DMS153 treated with DMSO at 0.1 percent for 48 hours (cell line): ENCODE measurements at regions not wholly inside any gene's neighbourhood (a gene's known extent, or its start where the extent isn't known, plus 50 kb on each side); places are given as distances from the start of the nearest gene placed in this dataset.
"Not testable (repeated sequence)": the region's sequence is repeated elsewhere in the genome, so short reads cannot be mapped to it uniquely, and the experiment has no call there.

Source experiments
- DNase-seq: peaks from one replicate; lab custom pipeline; 2025; ENCODE audit not compliant: unreplicated experiment; lab: John Stamatoyannopoulos, UW

- no peak for DNase-seq
Observed at GRCh38 chr15:96125721-96126415, 204.6 kb upstream of the NR2F2 start.

- DNase-seq: no peak
Observed at GRCh38 chr15:96126859-96127258, 203.6 kb upstream of the NR2F2 start.

GRCh38 chr15:96130734-96131133 is 199.8 kb upstream of the NR2F2 start:
- DNase-seq: no peak

GRCh38 chr15:96132126-96132525 is 198.4 kb upstream of the NR2F2 start:
- no peak for DNase-seq

GRCh38 chr15:96135166-96136093 is 195.1 kb upstream of the NR2F2 start:
- no peak for DNase-seq

GRCh38 chr15:96138985-96139384 is 191.5 kb upstream of the NR2F2 start:
- no peak for DNase-seq

GRCh38 chr15:96142498-96142897 is 188.0 kb upstream of the NR2F2 start:
- DNase-seq: no peak

GRCh38 chr15:96144734-96145133 is 185.8 kb upstream of the NR2F2 start:
- DNase-seq: no peak

- no peak for DNase-seq
Observed at GRCh38 chr15:96146726-96147125, 183.8 kb upstream of the NR2F2 start.

- DNase-seq: no peak
Observed at GRCh38 chr15:96147267-96147666, 183.2 kb upstream of the NR2F2 start.

GRCh38 chr15:96150254-96150653 is 180.2 kb upstream of the NR2F2 start:
- no peak for DNase-seq

- not testable (repeated sequence) for DNase-seq
Observed at GRCh38 chr15:96151749-96152148, 178.8 kb upstream of the NR2F2 start.

- no peak for DNase-seq
Observed at GRCh38 chr15:96153929-96154328, 176.6 kb upstream of the NR2F2 start.

- no peak for DNase-seq
Observed at GRCh38 chr15:96158938-96159337, 171.6 kb upstream of the NR2F2 start.

- no peak for DNase-seq
Observed at GRCh38 chr15:96160269-96160668, 170.2 kb upstream of the NR2F2 start.

- DNase-seq: no peak
Observed at GRCh38 chr15:96160800-96161199, 169.7 kb upstream of the NR2F2 start.

- DNase-seq: no peak
Observed at GRCh38 chr15:96162322-96162721, 168.2 kb upstream of the NR2F2 start.

- DNase-seq: no peak
Observed at GRCh38 chr15:96165081-96165480, 165.4 kb upstream of the NR2F2 start.

GRCh38 chr15:96165775-96166174 is 164.7 kb upstream of the NR2F2 start:
- no peak for DNase-seq

GRCh38 chr15:96166223-96167200 is 164.0 kb upstream of the NR2F2 start:
- DNase-seq: no peak

GRCh38 chr15:96170616-96170978 is 159.9 kb upstream of the NR2F2 start:
- not testable (repeated sequence) for DNase-seq
